Sigmoid colon (tissue), 4 donors: ENCODE measurements at regions not wholly inside any gene's neighbourhood (a gene's known extent, or its start where the extent isn't known, plus 50 kb on each side); places are given as distances from the start of the nearest gene placed in this dataset.

Experiments used
- EP300 ChIP-seq, 4 donors: sonication (generic); formaldehyde crosslinking; IDR thresholded peaks; one replicate each; pipeline ENCODE4 v1.6.1; 2017; ENCODE audit warnings: antibody characterized with exemption in 4 of 4
- POLR2A ChIP-seq, 2 donors: fragments of 450-650 bp; IDR thresholded peaks; one replicate each; pipeline ENCODE4 v1.6.1; 2016; ENCODE audit warnings: antibody characterized with exemption in 2 of 2, mild to moderate bottlenecking in 2 of 2, moderate library complexity in 2 of 2
- TF ChIP-seq, protein P1 (sequence below), 4 experiments: fragments of 450-650 bp in 3 of 4; fragments of 200-600 bp in 1 of 4; IDR thresholded peaks; one replicate each; pipeline ENCODE4 v1.5.1; 2016 to 2019; ENCODE audit warnings: antibody characterized with exemption in 4 of 4, mild to moderate bottlenecking in 3 of 4, moderate library complexity in 2 of 4

DNA sequence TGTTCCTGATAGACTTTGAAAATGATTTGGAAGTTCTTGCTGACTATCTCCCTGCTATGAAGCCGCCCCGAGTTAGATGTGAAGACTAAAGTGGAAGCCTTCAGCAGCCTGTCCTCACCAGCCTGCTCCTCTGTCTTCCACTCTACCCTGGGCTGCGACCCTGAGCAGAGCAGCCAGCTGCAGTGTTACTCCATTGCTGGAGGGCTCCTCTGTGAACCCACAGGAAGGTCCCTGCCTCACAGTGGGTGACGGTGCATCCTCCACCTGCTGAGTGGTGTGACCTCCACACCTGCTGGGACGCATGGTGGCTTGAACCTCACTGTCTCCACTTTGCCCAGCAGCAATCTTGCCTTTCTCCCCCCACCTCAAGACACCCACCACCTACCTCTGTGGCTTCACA lies 116.4 kb downstream of the IRS2 start:
- TF ChIP-seq POLR2A (IDR thresholded peaks at IDR 0.05), result no peak
- TF ChIP-seq, protein P1, sequence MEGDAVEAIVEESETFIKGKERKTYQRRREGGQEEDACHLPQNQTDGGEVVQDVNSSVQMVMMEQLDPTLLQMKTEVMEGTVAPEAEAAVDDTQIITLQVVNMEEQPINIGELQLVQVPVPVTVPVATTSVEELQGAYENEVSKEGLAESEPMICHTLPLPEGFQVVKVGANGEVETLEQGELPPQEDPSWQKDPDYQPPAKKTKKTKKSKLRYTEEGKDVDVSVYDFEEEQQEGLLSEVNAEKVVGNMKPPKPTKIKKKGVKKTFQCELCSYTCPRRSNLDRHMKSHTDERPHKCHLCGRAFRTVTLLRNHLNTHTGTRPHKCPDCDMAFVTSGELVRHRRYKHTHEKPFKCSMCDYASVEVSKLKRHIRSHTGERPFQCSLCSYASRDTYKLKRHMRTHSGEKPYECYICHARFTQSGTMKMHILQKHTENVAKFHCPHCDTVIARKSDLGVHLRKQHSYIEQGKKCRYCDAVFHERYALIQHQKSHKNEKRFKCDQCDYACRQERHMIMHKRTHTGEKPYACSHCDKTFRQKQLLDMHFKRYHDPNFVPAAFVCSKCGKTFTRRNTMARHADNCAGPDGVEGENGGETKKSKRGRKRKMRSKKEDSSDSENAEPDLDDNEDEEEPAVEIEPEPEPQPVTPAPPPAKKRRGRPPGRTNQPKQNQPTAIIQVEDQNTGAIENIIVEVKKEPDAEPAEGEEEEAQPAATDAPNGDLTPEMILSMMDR (IDR thresholded peaks at IDR 0.05), result no peak
- TF ChIP-seq EP300 (IDR thresholded peaks at IDR 0.05), result no peak
